ENCODE measurements at regions not wholly inside any gene's neighbourhood (a gene's known extent, or its start where the extent isn't known, plus 50 kb on each side); places are given as distances from the start of the nearest gene placed in this dataset.

DNA sequence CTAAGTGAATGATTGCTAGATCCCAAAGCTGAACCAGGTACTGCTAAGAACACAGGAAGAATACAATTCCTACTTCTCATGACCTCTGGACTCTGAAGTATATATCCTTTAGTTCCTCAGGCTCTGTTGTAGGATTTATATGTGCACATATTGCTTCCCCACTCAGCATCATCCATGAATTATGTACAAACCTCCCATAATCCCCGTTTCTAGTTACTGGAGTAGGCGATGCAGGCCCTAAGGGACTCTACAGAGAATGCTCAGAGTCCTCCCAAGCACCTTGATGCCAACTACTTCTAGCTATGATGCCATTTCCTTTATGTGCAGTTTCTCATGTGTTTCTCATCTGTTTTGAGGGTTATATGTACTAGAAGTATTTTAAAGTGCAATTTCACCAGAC lies 154.9 kb upstream of the EPHA7 start:
- no peak overlapping the region for H3K27ac ChIP-seq (ENCODE audit: low read depth, low read length)
- H3K27me3 ChIP-seq (ENCODE audit: control insufficient read depth, insufficient read depth, low read length), result no peaks in the 10 kb centered on the region
- H3K9me3 ChIP-seq (ENCODE audit: control insufficient read depth, insufficient read depth, low read length), result no peaks in the 10 kb centered on the region
- POLR2A ChIA-PET, result no interaction called here
- CTCF ChIA-PET, result no interaction called here
- DNase-seq (ENCODE audit: low read depth, low spot score), result no peak
- H3K4me3 ChIP-seq (ENCODE audit: low read depth, low read length), result no peak overlapping the region
- TF ChIP-seq, protein P1, sequence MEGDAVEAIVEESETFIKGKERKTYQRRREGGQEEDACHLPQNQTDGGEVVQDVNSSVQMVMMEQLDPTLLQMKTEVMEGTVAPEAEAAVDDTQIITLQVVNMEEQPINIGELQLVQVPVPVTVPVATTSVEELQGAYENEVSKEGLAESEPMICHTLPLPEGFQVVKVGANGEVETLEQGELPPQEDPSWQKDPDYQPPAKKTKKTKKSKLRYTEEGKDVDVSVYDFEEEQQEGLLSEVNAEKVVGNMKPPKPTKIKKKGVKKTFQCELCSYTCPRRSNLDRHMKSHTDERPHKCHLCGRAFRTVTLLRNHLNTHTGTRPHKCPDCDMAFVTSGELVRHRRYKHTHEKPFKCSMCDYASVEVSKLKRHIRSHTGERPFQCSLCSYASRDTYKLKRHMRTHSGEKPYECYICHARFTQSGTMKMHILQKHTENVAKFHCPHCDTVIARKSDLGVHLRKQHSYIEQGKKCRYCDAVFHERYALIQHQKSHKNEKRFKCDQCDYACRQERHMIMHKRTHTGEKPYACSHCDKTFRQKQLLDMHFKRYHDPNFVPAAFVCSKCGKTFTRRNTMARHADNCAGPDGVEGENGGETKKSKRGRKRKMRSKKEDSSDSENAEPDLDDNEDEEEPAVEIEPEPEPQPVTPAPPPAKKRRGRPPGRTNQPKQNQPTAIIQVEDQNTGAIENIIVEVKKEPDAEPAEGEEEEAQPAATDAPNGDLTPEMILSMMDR (IDR thresholded peaks at IDR 0.05; ENCODE audit: low read depth, low read length), result no peak

DNA sequence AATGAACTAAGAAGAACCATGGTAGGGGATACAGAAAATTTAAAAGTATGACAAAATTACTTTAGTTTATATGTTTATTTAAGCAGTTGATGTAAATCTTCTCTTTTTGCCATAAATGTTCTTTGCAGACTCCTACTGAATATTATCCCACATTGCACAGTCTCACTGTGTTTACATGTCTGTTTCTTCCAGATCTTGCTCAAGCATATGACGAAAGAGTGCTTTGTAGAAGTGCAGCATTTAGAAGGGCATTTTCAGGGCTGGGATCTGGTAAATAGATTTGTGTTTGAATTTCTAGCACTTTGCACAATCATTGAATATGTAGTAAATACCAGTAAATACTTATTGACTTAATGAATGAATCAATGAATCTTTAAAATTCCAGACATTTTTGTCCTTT lies 152.0 kb upstream of the EPHA7 start:
- CTCF ChIA-PET, result no interaction called here
- TF ChIP-seq, protein P1 (IDR thresholded peaks at IDR 0.05; ENCODE audit: low read depth, low read length), result no peak
- POLR2A ChIA-PET, result no interaction called here
- H3K27ac ChIP-seq (ENCODE audit: low read depth, low read length), result no peak overlapping the region
- H3K27me3 ChIP-seq (ENCODE audit: control insufficient read depth, insufficient read depth, low read length), result no peaks in the 10 kb centered on the region
- H3K9me3 ChIP-seq (ENCODE audit: control insufficient read depth, insufficient read depth, low read length), result no peaks in the 10 kb centered on the region
- DNase-seq (ENCODE audit: low read depth, low spot score), result no peak
- H3K4me3 ChIP-seq (ENCODE audit: low read depth, low read length), result no peak overlapping the region

DNA sequence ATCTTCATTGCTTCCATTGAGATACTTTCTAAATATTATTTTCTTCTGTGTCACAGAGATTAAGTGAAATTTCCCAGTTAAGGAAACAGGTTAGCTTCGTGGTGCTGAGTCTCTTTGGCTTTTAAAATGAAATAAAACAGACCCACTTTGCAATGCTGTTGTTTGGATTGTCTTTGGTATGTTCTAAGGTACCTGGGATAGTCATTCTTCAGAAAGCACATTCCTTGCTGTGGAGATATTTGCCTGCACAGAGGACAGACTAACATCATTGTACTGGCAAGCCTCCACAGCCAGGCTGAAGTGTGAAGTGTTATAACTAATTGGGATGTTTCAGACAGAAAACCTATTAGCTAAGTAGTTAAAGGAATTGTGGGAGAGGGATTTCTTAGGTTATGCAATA lies 148.8 kb upstream of the EPHA7 start:
- CTCF ChIA-PET, result no interaction called here
- POLR2A ChIA-PET, result no interaction called here

DNA sequence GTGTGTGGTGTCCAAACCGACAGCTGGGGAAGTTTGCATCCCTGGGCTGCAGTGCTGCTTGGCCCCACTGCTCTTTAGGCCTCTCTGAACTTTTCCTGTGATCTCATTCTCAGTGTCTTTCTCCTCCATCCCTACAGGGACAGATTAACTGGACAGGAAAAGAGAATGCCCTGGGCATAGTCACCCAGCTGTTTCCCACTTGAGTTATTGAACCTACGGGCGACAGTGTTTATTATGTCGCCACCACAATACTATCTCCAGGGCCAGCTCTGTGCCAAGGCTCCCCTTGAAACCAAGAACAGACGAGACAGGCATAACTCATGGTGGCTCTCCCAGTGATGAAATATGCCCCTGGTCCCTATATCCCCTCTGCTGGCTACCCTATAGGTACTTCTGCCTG lies 147.8 kb upstream of the EPHA7 start:
- POLR2A ChIA-PET, result no interaction called here
- Histone ChIP-seq H3K27ac (ENCODE audit: low read depth, low read length) (no peak overlapping the region), H3K9me3 (ENCODE audit: control insufficient read depth, insufficient read depth, low read length) (peaks cover 4% of the 10 kb centered on the region; the same call in 1 of the 2 replicates), H3K4me3 (ENCODE audit: low read depth, low read length) (no peak overlapping the region), H3K27me3 (ENCODE audit: control insufficient read depth, insufficient read depth, low read length) (no peaks in the 10 kb centered on the region)
- DNase-seq (ENCODE audit: low read depth, low spot score), result no peak
- TF ChIP-seq, protein P1 (IDR thresholded peaks at IDR 0.05; ENCODE audit: low read depth, low read length), result no peak
- CTCF ChIA-PET, result no interaction called here

More for the DNA sequence above, 148.8 kb upstream of the EPHA7 start:
- Histone ChIP-seq H3K27me3 (ENCODE audit: control insufficient read depth, insufficient read depth, low read length) (no peaks in the 10 kb centered on the region), H3K27ac (ENCODE audit: low read depth, low read length) (no peak overlapping the region), H3K9me3 (ENCODE audit: control insufficient read depth, insufficient read depth, low read length) (peaks cover 4% of the 10 kb centered on the region; the same call in 1 of the 2 replicates), H3K4me3 (ENCODE audit: low read depth, low read length) (no peak overlapping the region)
- TF ChIP-seq, protein P1 (IDR thresholded peaks at IDR 0.05; ENCODE audit: low read depth, low read length), result no peak
- no peak for DNase-seq (ENCODE audit: low read depth, low spot score)

DNA sequence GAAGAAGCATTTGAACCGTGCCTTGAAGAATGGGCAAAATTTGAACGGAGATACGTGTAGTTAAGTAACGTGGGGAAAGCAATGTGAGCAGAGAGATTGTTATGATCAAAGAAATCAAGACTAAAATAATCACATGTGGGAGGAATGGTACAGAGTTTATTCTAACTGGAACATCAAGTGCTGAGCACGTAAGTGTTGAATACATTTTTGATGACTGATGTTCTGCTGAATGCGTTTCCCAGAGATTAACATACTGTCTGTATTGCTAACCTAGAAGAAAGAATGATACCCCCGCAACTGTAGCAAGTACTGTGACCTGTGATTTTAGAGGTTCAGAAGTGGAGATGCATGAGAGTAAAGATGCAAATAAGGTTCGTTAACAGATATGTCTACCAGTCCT lies 146.9 kb upstream of the EPHA7 start:
- H3K27me3 ChIP-seq (ENCODE audit: control insufficient read depth, insufficient read depth, low read length), result no peaks in the 10 kb centered on the region
- CTCF ChIA-PET, result no interaction called here
- POLR2A ChIA-PET, result no interaction called here
- DNase-seq (ENCODE audit: low read depth, low spot score), result no peak
- TF ChIP-seq, protein P1 (IDR thresholded peaks at IDR 0.05; ENCODE audit: low read depth, low read length), result no peak
- no peak overlapping the region for H3K27ac ChIP-seq (ENCODE audit: low read depth, low read length)
- H3K9me3 ChIP-seq (ENCODE audit: control insufficient read depth, insufficient read depth, low read length), result peaks cover 4% of the 10 kb centered on the region; the same call in 1 of the 2 replicates
- H3K4me3 ChIP-seq (ENCODE audit: low read depth, low read length), result no peak overlapping the region
